SU-DHL-6 (cell line): ENCODE measurements at regions not wholly inside any gene's neighbourhood (a gene's known extent, or its start where the extent isn't known, plus 50 kb on each side); places are given as distances from the start of the nearest gene placed in this dataset.
"Not testable (repeated sequence)": the region's sequence is repeated elsewhere in the genome, so short reads cannot be mapped to it uniquely, and the experiment has no call there.

Experiments used
- H2AFZ ChIP-seq: fragments of 200-600 bp; sonication (generic); 2 replicates; pipeline ENCODE4 v1.6.1; 2014; ENCODE audit warnings: low read depth, mild to moderate bottlenecking, moderate library complexity, mixed read lengths, antibody characterized with exemption, low read length; ENCODE audit not compliant: severe bottlenecking
- H3F3A ChIP-seq: fragments of 200-600 bp; shearing (Covaris generic); 2 replicates; pipeline ENCODE4 v1.6.0; 2016; ENCODE audit warnings: antibody characterized with exemption, mild to moderate bottlenecking; ENCODE audit not compliant: insufficient read depth
- H3K27ac ChIP-seq: fragments of 200-600 bp; sonication (generic); 2 replicates; pipeline ENCODE4 v1.5.1; 2016; ENCODE audit warnings: low read depth, mild to moderate bottlenecking, low read length, moderate library complexity, mixed read lengths
- H3K27me3 ChIP-seq: fragments of 200-600 bp; sonication (generic), shearing (Covaris generic); 2 replicates; pipeline ENCODE4 v1.6.0; 2014; ENCODE audit warnings: mild to moderate bottlenecking, low read length
- H3K36me3 ChIP-seq: fragments of 200-600 bp; sonication (generic); 2 replicates; pipeline ENCODE4 v1.6.1; 2014; ENCODE audit warnings: mild to moderate bottlenecking, low read length, mixed read lengths
- H3K4me2 ChIP-seq: fragments of 300-600, 200-600 bp; shearing (Covaris generic), sonication (generic); 2 replicates; pipeline ENCODE4 v1.6.0; 2014; ENCODE audit warnings: low read length, low read depth, mild to moderate bottlenecking; ENCODE audit not compliant: poor library complexity, severe bottlenecking
- H3K4me3 ChIP-seq: fragments of 200-600 bp; sonication (generic); 2 replicates; pipeline ENCODE4 v1.5.1; 2014; ENCODE audit warnings: antibody characterized with exemption, low read length, mild to moderate bottlenecking, mixed read lengths; ENCODE audit not compliant: insufficient read depth, poor library complexity, severe bottlenecking
- H3K79me2 ChIP-seq: fragments of 200-600 bp; sonication (generic); 2 replicates; pipeline ENCODE4 v1.6.1; 2014; ENCODE audit warnings: mild to moderate bottlenecking, low read length, moderate library complexity; ENCODE audit not compliant: insufficient read depth
- H3K9ac ChIP-seq: fragments of 200-600 bp; sonication (generic); 2 replicates; pipeline ENCODE4 v1.7.0; 2014; ENCODE audit warnings: mild to moderate bottlenecking, low read length
- H3K9me2 ChIP-seq: fragments of 200-600 bp; sonication (generic); replicated peaks from 2 replicates; pipeline ENCODE4 v1.6.1; 2014; ENCODE audit warnings: low read length; ENCODE audit not compliant: insufficient read depth
- H3K9me3 ChIP-seq: fragments of 200-600 bp; sonication (generic); 2 replicates; pipeline ENCODE4 v1.6.1; 2014; ENCODE audit warnings: low read length, mixed read lengths; ENCODE audit not compliant: insufficient read depth
- H4K20me1 ChIP-seq: fragments of 200-600 bp; sonication (generic); 2 replicates; pipeline ENCODE4 v1.6.1; 2014; ENCODE audit warnings: low read depth, mild to moderate bottlenecking, antibody characterized with exemption, low read length, moderate library complexity, mixed read lengths
- EZH2phosphoT487 ChIP-seq: fragments of 200-600 bp; sonication (generic), shearing (Covaris generic); conservative IDR thresholded peaks from 2 replicates; pipeline ENCODE4 v1.6.1; 2018; ENCODE audit warnings: mild to moderate bottlenecking, antibody characterized with exemption, low read length, moderate library complexity, mixed read lengths
- TF ChIP-seq, protein P1 (sequence below): fragments of 200-600 bp; sonication (generic); IDR thresholded peaks from one replicate; pipeline ENCODE4 v1.5.1; 2017; ENCODE audit warnings: antibody characterized with exemption, mild to moderate bottlenecking, low read length, moderate library complexity; ENCODE audit not compliant: insufficient read depth, poor library complexity, severe bottlenecking

GRCh38 chr2:192687015-192687414 lies 492.3 kb upstream of the TMEFF2 start:
- Histone ChIP-seq H4K20me1 (no peaks in the 10 kb centered on the region), H3K27ac (no peak overlapping the region), H3K4me3 (no peak overlapping the region), H3K9ac (no peak overlapping the region), H3K36me3 (no peaks in the 10 kb centered on the region), H3K79me2 (no peaks in the 10 kb centered on the region), H3K4me2 (no peak overlapping the region), H3K9me2 (no peaks in the 10 kb centered on the region), H3F3A (no peaks in the 10 kb centered on the region), H3K27me3 (no peaks in the 10 kb centered on the region), H3K9me3 (no peaks in the 10 kb centered on the region), H2AFZ (no peak overlapping the region)
- TF ChIP-seq, protein P1, sequence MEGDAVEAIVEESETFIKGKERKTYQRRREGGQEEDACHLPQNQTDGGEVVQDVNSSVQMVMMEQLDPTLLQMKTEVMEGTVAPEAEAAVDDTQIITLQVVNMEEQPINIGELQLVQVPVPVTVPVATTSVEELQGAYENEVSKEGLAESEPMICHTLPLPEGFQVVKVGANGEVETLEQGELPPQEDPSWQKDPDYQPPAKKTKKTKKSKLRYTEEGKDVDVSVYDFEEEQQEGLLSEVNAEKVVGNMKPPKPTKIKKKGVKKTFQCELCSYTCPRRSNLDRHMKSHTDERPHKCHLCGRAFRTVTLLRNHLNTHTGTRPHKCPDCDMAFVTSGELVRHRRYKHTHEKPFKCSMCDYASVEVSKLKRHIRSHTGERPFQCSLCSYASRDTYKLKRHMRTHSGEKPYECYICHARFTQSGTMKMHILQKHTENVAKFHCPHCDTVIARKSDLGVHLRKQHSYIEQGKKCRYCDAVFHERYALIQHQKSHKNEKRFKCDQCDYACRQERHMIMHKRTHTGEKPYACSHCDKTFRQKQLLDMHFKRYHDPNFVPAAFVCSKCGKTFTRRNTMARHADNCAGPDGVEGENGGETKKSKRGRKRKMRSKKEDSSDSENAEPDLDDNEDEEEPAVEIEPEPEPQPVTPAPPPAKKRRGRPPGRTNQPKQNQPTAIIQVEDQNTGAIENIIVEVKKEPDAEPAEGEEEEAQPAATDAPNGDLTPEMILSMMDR: no peak
- TF ChIP-seq EZH2phosphoT487: no peak

DNA sequence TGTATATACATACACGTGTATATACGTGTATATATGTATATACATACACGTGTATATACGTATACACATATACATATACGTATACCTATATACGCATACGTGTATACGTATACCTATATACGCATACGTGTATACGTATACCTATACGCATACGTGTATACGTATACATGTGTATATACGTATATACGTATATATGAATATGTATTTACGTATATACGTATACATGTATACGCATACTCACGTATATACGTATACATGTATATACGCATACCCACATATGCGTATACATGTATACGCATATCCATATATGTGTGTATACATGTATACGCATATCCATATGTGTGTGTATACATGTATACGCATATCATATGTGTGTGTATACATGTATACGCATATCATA lies 487.8 kb upstream of the TMEFF2 start:
- H4K20me1 ChIP-seq, H3K4me2 ChIP-seq, H3K27ac ChIP-seq, H3K36me3 ChIP-seq, H3K9ac ChIP-seq, H3K4me3 ChIP-seq, H2AFZ ChIP-seq, H3K9me2 ChIP-seq, H3F3A ChIP-seq, H3K9me3 ChIP-seq, H3K79me2 ChIP-seq, H3K27me3 ChIP-seq: not testable (repeated sequence)

- H2AFZ ChIP-seq: no peak overlapping the region
- TF ChIP-seq, protein P1: no peak
- no peak for TF ChIP-seq EZH2phosphoT487
- H4K20me1 ChIP-seq: no peaks in the 10 kb centered on the region
- no peaks in the 10 kb centered on the region for H3K9me3 ChIP-seq
- no peaks in the 10 kb centered on the region for H3K9me2 ChIP-seq
- H3K9ac ChIP-seq: no peak overlapping the region
- H3K4me2 ChIP-seq: no peak overlapping the region
- H3K27me3 ChIP-seq: no peaks in the 10 kb centered on the region
- H3F3A ChIP-seq: no peaks in the 10 kb centered on the region
- H3K79me2 ChIP-seq: no peaks in the 10 kb centered on the region
- no peaks in the 10 kb centered on the region for H3K36me3 ChIP-seq
- no peak overlapping the region for H3K27ac ChIP-seq
- no peak overlapping the region for H3K4me3 ChIP-seq
Measured at GRCh38 chr2:192675681-192676080, 480.9 kb upstream of the TMEFF2 start.

DNA sequence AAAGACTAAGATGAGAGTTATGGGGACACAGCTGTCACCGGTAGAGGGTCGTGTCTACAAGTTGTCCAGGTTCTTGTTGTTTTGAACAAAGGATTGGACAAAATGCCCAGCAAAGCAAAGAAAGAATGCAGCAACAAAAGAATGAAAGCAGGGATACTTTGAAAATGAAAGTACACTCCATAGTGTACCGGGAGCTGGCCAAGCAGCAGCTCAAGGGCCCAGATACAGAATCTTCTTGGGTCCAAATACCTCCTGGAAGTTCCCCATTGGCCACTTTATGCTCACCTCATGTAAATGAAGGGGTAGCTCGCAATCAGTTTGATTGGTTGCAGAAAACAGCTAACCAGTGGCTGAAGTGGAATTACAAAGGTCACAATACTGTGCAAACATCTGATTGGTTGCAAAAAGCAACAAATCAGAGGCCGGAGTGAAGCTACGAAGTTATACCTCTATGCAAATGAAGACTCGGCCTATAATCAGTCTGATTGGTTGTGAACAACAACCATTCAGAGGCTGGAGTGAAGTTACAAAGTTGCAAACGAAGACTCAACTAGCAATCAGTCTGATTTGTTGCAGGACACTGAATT lies 474.9 kb upstream of the TMEFF2 start:
- Histone ChIP-seq H3K79me2 (no peaks in the 10 kb centered on the region), H3K9ac (no peak overlapping the region), H3K27ac (no peak overlapping the region), H3K9me2 (no peaks in the 10 kb centered on the region), H3K4me2 (no peak overlapping the region), H3K4me3 (no peak overlapping the region), H2AFZ (no peak overlapping the region), H3K9me3 (no peaks in the 10 kb centered on the region), H4K20me1 (no peaks in the 10 kb centered on the region), H3K27me3 (no peaks in the 10 kb centered on the region), H3F3A (no peaks in the 10 kb centered on the region), H3K36me3 (no peaks in the 10 kb centered on the region)
- TF ChIP-seq EZH2phosphoT487: no peak
- TF ChIP-seq, protein P1: no peak

GRCh38 chr2:192660555-192660954 lies 465.8 kb upstream of the TMEFF2 start:
- not testable (repeated sequence) for H3K4me2 ChIP-seq, H3K9me2 ChIP-seq, H3F3A ChIP-seq, H2AFZ ChIP-seq, H3K4me3 ChIP-seq, H3K79me2 ChIP-seq, H3K9me3 ChIP-seq, H4K20me1 ChIP-seq, H3K9ac ChIP-seq, H3K27ac ChIP-seq, H3K27me3 ChIP-seq, H3K36me3 ChIP-seq
